ENCODE measurements at regions not wholly inside any gene's neighbourhood (a gene's known extent, or its start where the extent isn't known, plus 50 kb on each side); places are given as distances from the start of the nearest gene placed in this dataset.

DNA sequence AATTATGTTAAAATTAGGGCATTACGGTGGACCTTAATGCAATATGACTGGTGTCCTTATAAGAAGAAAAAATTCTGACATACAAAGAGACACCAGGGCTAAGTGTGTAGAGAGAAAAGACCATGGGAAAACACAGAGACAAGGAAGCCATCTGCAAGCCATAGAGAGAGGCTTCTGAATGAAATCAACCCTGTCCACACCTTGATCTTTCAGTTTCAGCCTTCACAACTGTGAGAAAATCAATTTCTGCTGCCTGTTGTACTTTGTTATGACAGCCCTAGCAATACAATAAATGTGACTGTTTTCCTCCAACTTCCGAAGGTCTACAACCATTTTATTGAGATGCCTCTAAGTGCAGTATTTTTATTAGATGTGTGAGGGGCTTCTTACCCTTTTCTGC lies 1407.2 kb downstream of the MRPL39 start:
- ATAC-seq (no peak), DNase-seq (no peak)
- intact Hi-C loops (cut with DNase I), result no loop called here
- Histone ChIP-seq H3K4me1 (no peaks in the 10 kb centered on the region), H3K4me3 (no peak overlapping the region), H3K27ac (no peak overlapping the region), H3K27me3 (ENCODE audit: low read depth) (no peaks in the 10 kb centered on the region), H3K36me3 (no peaks in the 10 kb centered on the region), H3K9me3 (no peaks in the 10 kb centered on the region)
- TF ChIP-seq, protein P1, sequence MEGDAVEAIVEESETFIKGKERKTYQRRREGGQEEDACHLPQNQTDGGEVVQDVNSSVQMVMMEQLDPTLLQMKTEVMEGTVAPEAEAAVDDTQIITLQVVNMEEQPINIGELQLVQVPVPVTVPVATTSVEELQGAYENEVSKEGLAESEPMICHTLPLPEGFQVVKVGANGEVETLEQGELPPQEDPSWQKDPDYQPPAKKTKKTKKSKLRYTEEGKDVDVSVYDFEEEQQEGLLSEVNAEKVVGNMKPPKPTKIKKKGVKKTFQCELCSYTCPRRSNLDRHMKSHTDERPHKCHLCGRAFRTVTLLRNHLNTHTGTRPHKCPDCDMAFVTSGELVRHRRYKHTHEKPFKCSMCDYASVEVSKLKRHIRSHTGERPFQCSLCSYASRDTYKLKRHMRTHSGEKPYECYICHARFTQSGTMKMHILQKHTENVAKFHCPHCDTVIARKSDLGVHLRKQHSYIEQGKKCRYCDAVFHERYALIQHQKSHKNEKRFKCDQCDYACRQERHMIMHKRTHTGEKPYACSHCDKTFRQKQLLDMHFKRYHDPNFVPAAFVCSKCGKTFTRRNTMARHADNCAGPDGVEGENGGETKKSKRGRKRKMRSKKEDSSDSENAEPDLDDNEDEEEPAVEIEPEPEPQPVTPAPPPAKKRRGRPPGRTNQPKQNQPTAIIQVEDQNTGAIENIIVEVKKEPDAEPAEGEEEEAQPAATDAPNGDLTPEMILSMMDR (IDR thresholded peaks at IDR 0.05), result no peak

DNA sequence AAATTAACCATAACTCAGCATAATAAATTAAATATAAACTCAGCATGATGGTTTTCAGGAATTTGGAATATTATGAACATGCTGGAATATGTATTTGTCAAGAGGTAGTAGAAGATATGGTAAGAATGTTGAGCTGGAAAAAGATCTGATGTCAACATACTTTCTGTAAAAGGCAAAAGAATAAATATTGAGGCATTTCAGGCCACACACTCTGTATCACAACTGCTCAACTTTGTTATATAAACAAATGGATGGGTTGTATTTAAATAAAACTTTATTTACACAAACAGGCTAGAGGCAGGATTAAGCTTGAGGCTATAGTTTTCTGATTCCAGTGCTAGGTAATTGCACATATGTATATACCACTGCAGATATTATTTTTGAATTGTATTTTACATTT lies 1409.4 kb downstream of the MRPL39 start:
- TF ChIP-seq, protein P1 (IDR thresholded peaks at IDR 0.05), result no peak

DNA sequence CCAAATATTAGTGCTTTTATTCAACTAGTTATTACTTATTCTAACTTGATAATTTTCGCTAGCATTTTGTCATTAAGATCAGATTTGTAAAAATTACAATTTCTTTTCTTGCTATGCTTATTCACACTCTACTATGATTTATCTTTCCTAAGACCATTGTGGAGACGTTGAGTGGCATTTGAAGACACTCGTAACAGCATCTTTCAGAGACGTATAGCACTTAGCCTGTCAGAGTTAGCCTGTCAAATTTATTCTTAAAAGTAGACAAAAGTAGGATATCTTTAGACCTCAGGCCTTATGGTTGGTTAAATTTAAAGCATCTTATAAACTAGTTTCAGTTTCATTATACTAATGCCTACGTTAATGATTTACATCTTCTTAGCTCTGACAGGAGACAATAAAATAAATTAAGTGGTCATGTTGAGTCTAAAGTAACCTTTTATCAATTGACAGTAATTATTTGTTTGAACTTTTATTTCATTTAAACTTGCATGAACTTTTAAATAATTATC lies 1410.1 kb downstream of the MRPL39 start:
- DNase-seq (no peak), ATAC-seq (no peak)
- Histone ChIP-seq H3K27me3 (ENCODE audit: low read depth) (no peaks in the 10 kb centered on the region), H3K4me3 (no peak overlapping the region), H3K4me1 (no peaks in the 10 kb centered on the region), H3K9me3 (no peaks in the 10 kb centered on the region), H3K27ac (no peak overlapping the region), H3K36me3 (no peaks in the 10 kb centered on the region)
- intact Hi-C loops (cut with DNase I), result no loop called here
- TF ChIP-seq, protein P1 (IDR thresholded peaks at IDR 0.05), result no peak

More for the DNA sequence above, 1409.4 kb downstream of the MRPL39 start:
- Histone ChIP-seq H3K36me3 (no peaks in the 10 kb centered on the region), H3K27ac (no peak overlapping the region), H3K9me3 (no peaks in the 10 kb centered on the region), H3K27me3 (ENCODE audit: low read depth) (no peaks in the 10 kb centered on the region), H3K4me3 (no peak overlapping the region), H3K4me1 (no peaks in the 10 kb centered on the region)
- no peak for ATAC-seq
- intact Hi-C loops (cut with DNase I), result no loop called here
- no peak for DNase-seq

DNA sequence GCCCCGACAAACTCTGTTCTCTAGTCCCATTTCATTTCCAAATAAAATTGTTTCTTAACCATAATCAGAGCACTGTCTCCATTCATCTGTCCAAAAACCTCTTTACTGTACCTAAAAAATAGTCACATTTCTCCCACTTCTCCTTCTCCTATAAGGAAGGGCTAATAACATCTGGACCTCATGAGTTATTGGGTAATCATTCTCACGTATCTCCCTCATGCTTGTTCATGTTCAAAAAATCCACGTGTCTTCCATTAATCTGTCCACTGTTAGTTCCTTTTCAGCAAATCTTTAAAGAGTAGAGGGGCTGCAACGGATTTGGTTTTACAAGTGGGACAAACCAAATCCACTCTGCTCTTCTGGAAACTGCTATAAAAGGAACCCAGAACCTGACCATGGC lies 1418.8 kb downstream of the MRPL39 start:
- ATAC-seq (no peak), DNase-seq (no peak)
- no peak overlapping the region for H3K27ac ChIP-seq
- intact Hi-C loops (cut with DNase I), result no loop called here
- no peaks in the 10 kb centered on the region for H3K9me3 ChIP-seq
- H3K27me3 ChIP-seq (ENCODE audit: low read depth), result no peaks in the 10 kb centered on the region
- TF ChIP-seq, protein P1 (IDR thresholded peaks at IDR 0.05), result no peak
- H3K4me1 ChIP-seq, result no peaks in the 10 kb centered on the region
- H3K4me3 ChIP-seq, result no peak overlapping the region
- no peaks in the 10 kb centered on the region for H3K36me3 ChIP-seq

DNA sequence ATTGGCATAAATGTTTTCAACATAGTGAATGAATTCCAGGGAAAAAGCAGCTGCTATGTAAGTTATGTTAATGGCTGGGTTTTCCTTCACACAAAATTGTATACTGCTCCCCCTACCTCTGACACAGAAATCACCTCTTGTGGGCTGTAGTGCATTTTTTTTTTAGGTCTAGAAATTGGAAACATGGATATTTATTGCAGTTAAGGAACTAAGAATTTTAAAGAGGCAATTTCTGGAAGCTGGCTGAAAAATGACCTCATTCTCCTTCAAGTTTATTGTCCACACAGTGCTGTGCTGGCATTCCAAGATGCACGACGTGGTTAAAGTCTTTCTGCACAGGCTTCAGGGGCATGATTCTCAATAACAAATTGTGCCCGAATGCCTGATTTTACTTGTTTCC lies 1424.2 kb downstream of the MRPL39 start:
- TF ChIP-seq, protein P1 (IDR thresholded peaks at IDR 0.05), result no peak
- Histone ChIP-seq H3K27me3 (ENCODE audit: low read depth) (no peaks in the 10 kb centered on the region), H3K4me3 (no peak overlapping the region), H3K4me1 (no peaks in the 10 kb centered on the region), H3K36me3 (no peaks in the 10 kb centered on the region), H3K9me3 (peaks cover 10% of the 10 kb centered on the region), H3K27ac (no peak overlapping the region)
- intact Hi-C loops (cut with DNase I), result no loop called here
- ATAC-seq (no peak), DNase-seq (no peak)

DNA sequence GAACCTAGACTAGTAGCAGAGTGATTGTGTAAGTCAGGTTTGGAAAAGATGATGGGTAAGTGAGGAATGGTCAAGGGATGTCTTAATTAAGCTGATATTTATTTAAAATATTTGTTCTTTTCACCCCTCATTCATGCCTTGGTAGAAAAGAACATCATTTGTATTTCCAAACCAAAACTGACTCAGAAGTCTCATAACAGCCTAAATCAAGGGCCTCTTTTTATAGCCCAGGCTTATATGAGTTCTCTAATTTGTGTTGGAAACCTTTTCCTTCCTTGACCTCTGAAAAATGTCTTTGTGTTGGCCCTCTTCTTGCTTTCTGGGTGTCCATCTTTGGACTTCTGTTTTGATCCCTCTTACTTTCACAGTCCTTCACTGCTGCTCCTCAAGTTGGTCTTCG lies 1428.2 kb downstream of the MRPL39 start:
- intact Hi-C loops (cut with DNase I), result no loop called here
- Histone ChIP-seq H3K27ac (no peak overlapping the region), H3K4me3 (no peak overlapping the region), H3K27me3 (ENCODE audit: low read depth) (no peaks in the 10 kb centered on the region), H3K4me1 (no peaks in the 10 kb centered on the region), H3K36me3 (no peaks in the 10 kb centered on the region), H3K9me3 (peaks cover 11% of the 10 kb centered on the region)
- no peak for DNase-seq
- ATAC-seq, result no peak
- TF ChIP-seq, protein P1 (IDR thresholded peaks at IDR 0.05), result no peak
